ENCODE measurements at regions not wholly inside any gene's neighbourhood (a gene's known extent, or its start where the extent isn't known, plus 50 kb on each side); places are given as distances from the start of the nearest gene placed in this dataset.

DNA sequence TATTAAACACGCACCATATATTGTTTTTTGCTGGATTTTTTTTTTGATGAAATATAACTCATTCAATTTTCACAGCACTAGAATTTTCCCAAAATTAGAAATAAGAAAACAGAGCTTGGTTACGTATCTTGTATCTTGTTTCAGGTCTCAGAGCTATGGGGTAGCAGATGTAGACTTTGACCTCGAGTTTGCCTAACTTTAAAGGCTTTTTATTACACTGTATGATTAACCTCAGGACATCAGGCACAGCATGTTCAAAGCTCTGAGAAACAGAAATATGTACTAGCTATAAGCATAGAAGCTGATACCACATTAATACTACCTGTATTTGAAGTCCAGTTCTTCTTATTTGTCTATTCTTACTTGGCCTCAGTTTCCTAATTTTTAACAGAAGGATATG, 171.9 kb upstream of the KITLG start:
- TF ChIP-seq EP300 (IDR thresholded peaks at IDR 0.05; ENCODE audit: borderline replicate concordance) (no peak), CEBPB (IDR thresholded peaks at IDR 0.05) (no peak), EGR1 (IDR thresholded peaks at IDR 0.05) (no peak), REST (IDR thresholded peaks at IDR 0.05; ENCODE audit: low read depth) (no peak), NFIC (IDR thresholded peaks at IDR 0.05) (no peak), RAD21 (IDR thresholded peaks at IDR 0.05; ENCODE audit: low read depth) (no peak)
